K562 (cell line): ENCODE measurements at regions not wholly inside any gene's neighbourhood (a gene's known extent, or its start where the extent isn't known, plus 50 kb on each side); places are given as distances from the start of the nearest gene placed in this dataset.

Experiments used
- ATAC-seq: fragments of 200-7000 bp; cut with Tn5 transposase; 3 replicates; pipeline ENCODE4 v1.9.1; 2020; ENCODE audit warnings: moderate library complexity
- BruUV-seq: library from RNA; stranded (reverse); fragments of 400-500 nt; replicated peaks from 2 replicates; lab custom pipeline; 2021; lab: Mats Ljungman, UMichigan
- CTCF ChIA-PET: fragments of 300-600 bp; formaldehyde crosslinking; extraction: SDS; loops from one replicate; lab custom pipeline; 2021; ENCODE audit warnings: low intra/inter-chr PET ratio; lab: Yijun Ruan, JAX
- POLR2A ChIA-PET: fragments of 300-600, 350-650 bp; sonication (Branson Sonifier 250); formaldehyde crosslinking; extraction: SDS; loops from one replicate; lab custom pipeline; 2021; ENCODE audit warnings: antibody characterized with exemption, inconsistent platforms; lab: Yijun Ruan, JAX
- DNase-seq, 4 experiments: peaks; one replicate each; pipeline versions ENCODE4 v3.0.0 to v3.0.0-alpha.2; 2011 to 2018; ENCODE audit warnings: low spot score in 3 of 4, mixed read lengths in 3 of 4; ENCODE audit errors: extremely low read depth in 1 of 4
- FAIRE-seq: peaks from 2 replicates; lab custom pipeline; 2011; peaks lifted over from hg19 to GRCh38; lab: Jason Lieb, UNC
- H2AFZ ChIP-seq: 2 replicates; pipeline ENCODE4 v1.6.0; 2011; ENCODE audit warnings: low read depth, low read length, control low read depth, inconsistent platforms
- H3K27ac ChIP-seq: fragments of 200-600 bp; 3 replicates; pipeline ENCODE4 v1.8.0; 2011; ENCODE audit warnings: low read depth, mild to moderate bottlenecking, control low read depth, inconsistent platforms, low read length, moderate library complexity, mixed read lengths; ENCODE audit errors: extremely low read depth
- H3K27me3 ChIP-seq, 2 experiments: fragments of 300-600 bp in 1 of 2; 2 replicates in 1 of 2; 3 replicates in 1 of 2; pipeline versions ENCODE4 v1.6.0 to v1.8.0; 2011; ENCODE audit warnings: inconsistent platforms in 2 of 2, low read length in 2 of 2, mild to moderate bottlenecking in 1 of 2, mixed read lengths in 1 of 2, moderate library complexity in 1 of 2; ENCODE audit not compliant: control insufficient read depth in 2 of 2, insufficient read depth in 2 of 2
- H3K36me3 ChIP-seq: fragments of 300-600 bp; 3 replicates; pipeline ENCODE4 v1.8.0; 2011; ENCODE audit warnings: mild to moderate bottlenecking, low read length, inconsistent platforms; ENCODE audit not compliant: control insufficient read depth, insufficient read depth
- H3K4me1 ChIP-seq, 2 experiments: fragments of 200-600 bp in 1 of 2; replicated peaks in 1 of 2; 2 replicates in 1 of 2; 3 replicates in 1 of 2; pipeline versions ENCODE4 v1.5.1 to v1.8.0; 2011; ENCODE audit warnings: inconsistent platforms in 2 of 2, low read length in 2 of 2, mild to moderate bottlenecking in 1 of 2, mixed read lengths in 1 of 2, moderate library complexity in 1 of 2; ENCODE audit not compliant: control insufficient read depth in 2 of 2, insufficient read depth in 2 of 2
- H3K4me2 ChIP-seq: 2 replicates; pipeline ENCODE4 v1.6.1; 2011; ENCODE audit warnings: low read length, control low read depth, inconsistent platforms, mixed read lengths; ENCODE audit not compliant: insufficient read depth
- H3K4me3 ChIP-seq: fragments of 200-600 bp; sonication (generic), shearing (Covaris generic); 2 replicates; pipeline ENCODE4 v1.5.1; 2016; ENCODE audit warnings: control low read depth, inconsistent platforms
- H3K79me2 ChIP-seq: fragments of 200-600 bp; 3 replicates; pipeline ENCODE4 v1.8.0; 2011; ENCODE audit warnings: low read length, inconsistent platforms; ENCODE audit not compliant: control insufficient read depth, insufficient read depth
- H3K9ac ChIP-seq, 2 experiments: 2 replicates each; pipeline versions ENCODE4 v1.6.0 to v1.6.1; 2011; ENCODE audit warnings: low read depth in 2 of 2, low read length in 2 of 2, control low read depth in 1 of 2, inconsistent platforms in 1 of 2, mild to moderate bottlenecking in 1 of 2, mixed read lengths in 1 of 2; ENCODE audit not compliant: insufficient read depth in 1 of 2
- H3K9me1 ChIP-seq: one replicate; pipeline ENCODE4 v1.6.0; 2011; ENCODE audit warnings: inconsistent platforms, mild to moderate bottlenecking, low read length, moderate library complexity; ENCODE audit not compliant: control insufficient read depth, insufficient read depth
- H3K9me3 ChIP-seq: replicated peaks from 2 replicates; pipeline ENCODE4 v1.5.1; 2011; ENCODE audit warnings: low read depth, low read length, inconsistent platforms; ENCODE audit not compliant: control insufficient read depth, insufficient read depth
- H4K20me1 ChIP-seq: replicated peaks from 2 replicates; pipeline ENCODE4 v1.6.1; 2011; ENCODE audit warnings: low read length, inconsistent platforms, mixed read lengths; ENCODE audit not compliant: control insufficient read depth, insufficient read depth
- CAMTA2 ChIP-seq: fragments of 250-450 bp; sonication (Bioruptor Pico); conservative IDR thresholded peaks from 2 replicates; pipeline ENCODE4 v1.5.1; 2022
- CEBPB ChIP-seq: fragments of 450-650 bp; IDR thresholded peaks from 2 replicates; pipeline ENCODE4 v1.6.1; 2016; ENCODE audit warnings: missing genetic modification characterization, missing compliant biosample characterization
- CEBPG ChIP-seq, 3 experiments: fragments of 200-800 bp in 1 of 3; sonication (Bioruptor generic) in 1 of 3; sonication (generic) in 1 of 3; formaldehyde crosslinking in 1 of 3; IDR thresholded peaks in 2 of 3; conservative IDR thresholded peaks in 1 of 3; 2 replicates each; pipeline versions ENCODE4 v1.6.1 to v1.8.0; 2016 to 2022; ENCODE audit warnings: missing compliant biosample characterization in 2 of 3, missing genetic modification characterization in 2 of 3, mild to moderate bottlenecking in 1 of 3, missing genetic modification reagents in 1 of 3
- FOXK2 ChIP-seq, 2 experiments: fragments of 450-650 bp; IDR thresholded peaks in 1 of 2; conservative IDR thresholded peaks in 1 of 2; 2 replicates each; pipeline ENCODE4 v1.6.1; 2016; ENCODE audit warnings: low read depth in 2 of 2, mild to moderate bottlenecking in 1 of 2
- GATAD2A ChIP-seq: fragments of 450-650 bp; IDR thresholded peaks from 2 replicates; pipeline ENCODE4 v1.6.1; 2017
- JUN ChIP-seq, 2 experiments: sonication (generic) in 1 of 2; formaldehyde crosslinking in 1 of 2; IDR thresholded peaks; 2 replicates each; pipeline versions ENCODE4 v1.6.1 to v1.8.0; 2012 to 2022; ENCODE audit warnings: borderline replicate concordance in 2 of 2, mild to moderate bottlenecking in 2 of 2, improper control_type of control experiment in 1 of 2, low read depth in 1 of 2, low read length in 1 of 2, missing genetic modification reagents in 1 of 2
- JUNB ChIP-seq: fragments of 450-650 bp; formaldehyde crosslinking; conservative IDR thresholded peaks from 2 replicates; pipeline ENCODE4 v1.4.0; 2020; ENCODE audit warnings: mild to moderate bottlenecking
- KDM1A ChIP-seq, 2 experiments: fragments of 450-650 bp; IDR thresholded peaks; 2 replicates each; pipeline ENCODE4 v1.6.1; 2016; ENCODE audit warnings: mild to moderate bottlenecking in 2 of 2
- MAFK ChIP-seq: IDR thresholded peaks from 2 replicates; pipeline ENCODE4 v1.6.1; 2011; ENCODE audit warnings: low read length, improper control_type of control experiment
- PML ChIP-seq: IDR thresholded peaks from 2 replicates; pipeline ENCODE4 v1.6.1; 2012; ENCODE audit warnings: low read length, inconsistent platforms
- PRPF4 ChIP-seq: fragments of 200-400 bp; formaldehyde crosslinking; IDR thresholded peaks from one replicate; pipeline ENCODE4 v1.6.1; 2017; ENCODE audit warnings: low read length, low read depth, mild to moderate bottlenecking; ENCODE audit not compliant: insufficient read depth, poor library complexity, severe bottlenecking
- RBM17 ChIP-seq: fragments of 200-400 bp; formaldehyde crosslinking; IDR thresholded peaks from 2 replicates; pipeline ENCODE4 v1.6.1; 2017; ENCODE audit warnings: low read depth, mild to moderate bottlenecking, low read length, borderline replicate concordance
- RCOR1 ChIP-seq, 2 experiments: IDR thresholded peaks; 2 replicates each; pipeline ENCODE4 v1.6.1; 2012; ENCODE audit warnings: low read depth in 2 of 2, low read length in 2 of 2, borderline replicate concordance in 1 of 2, improper control_type of control experiment in 1 of 2
- SMARCA4 ChIP-seq: fragments of 450-650 bp; IDR thresholded peaks from 2 replicates; pipeline ENCODE4 v1.6.1; 2016
- SMARCE1 ChIP-seq: fragments of 450-650 bp; IDR thresholded peaks from 2 replicates; pipeline ENCODE4 v1.7.1; 2016; ENCODE audit warnings: mild to moderate bottlenecking
- ZNF134 ChIP-seq: fragments of 250-450 bp; sonication (Bioruptor Pico); conservative IDR thresholded peaks from 2 replicates; pipeline ENCODE4 v1.4.0; 2020
- ZNF668 ChIP-seq: fragments of 250-450 bp; sonication (Bioruptor Pico); IDR thresholded peaks from 2 replicates; pipeline ENCODE4 v1.8.0; 2022; ENCODE audit warnings: mild to moderate bottlenecking, inconsistent platforms
- WGBS: fragments of 100-300 bp; shearing (Covaris generic); methylation state at CpG from one replicate; pipeline ENCODE4 v1.1.6; 2016; ENCODE audit warnings: low coverage, mixed read lengths; ENCODE audit not compliant: insufficient coverage; ENCODE audit errors: missing lambda C conversion rate; 5-methylcytosine and 5-hydroxymethylcytosine counted together
- in situ Hi-C: fragments of 300-500 bp; cut with MboI; formaldehyde crosslinking; loops from 4 replicates; pipeline ENCODE4 v1.15.0; 2018; ENCODE audit warnings: inconsistent platforms, mixed read lengths
- intact Hi-C: fragments of 100-400 bp; cut with micrococcal nuclease; formaldehyde crosslinking; loops from 2 replicates; pipeline ENCODE4 v1.14.2; 2022

DNA sequence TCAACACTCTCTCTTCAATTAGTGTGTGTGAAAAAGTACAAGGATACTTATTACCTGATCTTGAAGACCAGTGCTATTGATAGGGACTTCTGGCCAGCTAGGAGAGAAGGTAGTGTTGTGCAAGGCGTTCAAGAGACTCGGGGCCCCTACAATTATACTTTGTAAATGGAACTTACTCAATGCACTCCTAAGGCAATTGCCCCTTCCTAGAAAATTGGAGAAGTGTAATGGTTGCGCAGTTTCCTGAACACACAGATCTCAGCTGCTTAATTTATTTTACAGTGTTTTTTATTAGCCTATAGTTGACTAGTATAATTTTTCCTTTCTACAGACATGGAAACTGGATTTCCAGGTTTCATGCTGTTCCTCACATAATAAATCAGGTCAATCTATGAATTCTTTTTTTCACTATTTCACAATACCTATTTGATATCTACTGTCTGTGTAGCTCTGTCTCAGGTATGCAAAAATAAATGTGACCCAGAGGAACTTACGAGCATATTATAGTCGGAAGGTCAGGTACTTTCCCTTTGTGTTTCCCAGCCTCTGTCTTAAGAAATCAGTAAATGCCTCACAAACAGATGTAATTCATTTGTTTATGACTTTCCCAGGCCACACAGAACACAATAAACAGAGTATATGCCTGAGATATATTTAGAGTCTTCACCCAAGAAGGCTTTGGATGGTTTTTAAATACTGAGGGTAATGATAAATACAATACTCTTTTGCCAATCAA lies 89.1 kb upstream of the TET2 start:
- ATAC-seq: no peak
- CTCF ChIA-PET: no interaction called here

GRCh38 chr4:105058177-105058812 lies 88.4 kb upstream of the TET2 start:
- Histone ChIP-seq H2AFZ (no peak overlapping the region), H3K4me3 (no peak overlapping the region), H3K27me3 (no peaks in the 10 kb centered on the region), H3K9ac (no peak overlapping the region), H3K9me3 (no peaks in the 10 kb centered on the region), H3K9me1 (no peaks in the 10 kb centered on the region), H3K79me2 (no peaks in the 10 kb centered on the region), H3K27ac (no peak overlapping the region), H3K4me2 (no peak overlapping the region), H3K4me1 (peaks cover 0 to 4% of the 10 kb centered on the region in 2 experiments; a peak in 1 of 5 replicates), H4K20me1 (no peaks in the 10 kb centered on the region), H3K36me3 (no peaks in the 10 kb centered on the region)
- DNase-seq (peak in 2 of 4 experiments; percentile 6 to 14), FAIRE-seq (no peak), ATAC-seq (no peak)
- WGBS: 0% methylated on average over 3 of the region's 3 CpGs
- in situ Hi-C loops: no loop called here
- intact Hi-C loops: no loop called here
- POLR2A ChIA-PET: no interaction called here
- BruUV-seq: no TSS peak
- CTCF ChIA-PET: no interaction called here
- TF ChIP-seq SMARCE1 (peak; percentile 79; the same call in 1 of the 2 replicates), CAMTA2 (no peak), SMARCA4 (peak; percentile 58; the same call in 1 of the 2 replicates), MAFK (no peak), JUNB (CRISPR knock-in tag) (peak; percentile 82), RBM17 (no peak), PML (peak; percentile 39; the same call in 1 of the 2 replicates), GATAD2A (no peak), ZNF134 (CRISPR knock-in tag) (no peak), PRPF4 (no peak), KDM1A (IDR thresholded peaks at IDR 0.05) (0 out of 4 replicates have a peak, but pooled peaks have one; percentile 11 to 15), ZNF668 (CRISPR knock-in tag) (no peak), RCOR1 (IDR thresholded peaks at IDR 0.05; ENCODE audit: borderline replicate concordance in 1 of 2, low read depth in 2 of 2, low read length in 2 of 2) (0 out of 4 replicates have a peak, but pooled peaks of 1 of the 2 experiments have one; percentile 27), JUN (IDR thresholded peaks at IDR 0.05; ENCODE audit: borderline replicate concordance, low read depth, low read length) (0 out of 2 replicates have a peak, but pooled peaks have one; percentile 13), JUN (CRISPR knock-in tag; IDR thresholded peaks at IDR 0.05; ENCODE audit: borderline replicate concordance) (no peak)

More for the DNA sequence above, 89.1 kb upstream of the TET2 start:
- peaks cover 0 to 4% of the 10 kb centered on the region in 2 experiments; a peak in 1 of 5 replicates for H3K4me1 ChIP-seq
- peak; percentile 50; the same call in 1 of the 2 replicates for TF ChIP-seq CEBPB (tag)
- no peak for TF ChIP-seq FOXK2 (conservative IDR thresholded peaks at IDR 0.05 in 1 of 2, IDR thresholded peaks at IDR 0.05 in 1 of 2; ENCODE audit: low read depth in 2 of 2)
- TF ChIP-seq CEBPG (CRISPR knock-in tag; IDR thresholded peaks at IDR 0.05): no peak
- peak in 1 of 2 experiments; percentile 64; a peak in 1 of 4 replicates for TF ChIP-seq CEBPG (tag; conservative IDR thresholded peaks at IDR 0.05 in 1 of 2, IDR thresholded peaks at IDR 0.05 in 1 of 2)
- no peak for TF ChIP-seq JUN (IDR thresholded peaks at IDR 0.05; ENCODE audit: borderline replicate concordance, low read depth, low read length)
- TF ChIP-seq JUN (CRISPR knock-in tag; IDR thresholded peaks at IDR 0.05; ENCODE audit: borderline replicate concordance): no peak
- TF ChIP-seq, all 486 proteins: peak for 2
- 3% methylated on average over 5 of the region's 5 CpGs for WGBS
- POLR2A ChIA-PET: no interaction called here
- no peak overlapping the region for H3K27ac ChIP-seq
- H4K20me1 ChIP-seq: no peaks in the 10 kb centered on the region
- H3K27me3 ChIP-seq: no peaks in the 10 kb centered on the region
- no peaks in the 10 kb centered on the region for H3K36me3 ChIP-seq
- H3K9me3 ChIP-seq: no peaks in the 10 kb centered on the region
- H3K4me3 ChIP-seq: no peak overlapping the region
- intact Hi-C loops (no loop called here), in situ Hi-C loops (no loop called here)
- H3K79me2 ChIP-seq: no peaks in the 10 kb centered on the region
- H3K9me1 ChIP-seq: no peaks in the 10 kb centered on the region
- no peak for DNase-seq
- no peak overlapping the region for H3K4me2 ChIP-seq
- no peak overlapping the region for H3K9ac ChIP-seq
- H2AFZ ChIP-seq: no peak overlapping the region
- no peak for FAIRE-seq
- no TSS peak for BruUV-seq
